ENCODE measurements at regions not wholly inside any gene's neighbourhood (a gene's known extent, or its start where the extent isn't known, plus 50 kb on each side); places are given as distances from the start of the nearest gene placed in this dataset.

- no peaks in the 10 kb centered on the region for H3K27me3 ChIP-seq (ENCODE audit: insufficient read depth, low read length)
- no peak overlapping the region for H2AFZ ChIP-seq (ENCODE audit: low read length)
- no peaks in the 10 kb centered on the region for H4K20me1 ChIP-seq (ENCODE audit: insufficient read depth, low read length)
Measured at GRCh38 chr10:65201491-65201890, 1680.3 kb downstream of the REEP3 start.

GRCh38 chr10:65204999-65205398 is 1683.8 kb downstream of the REEP3 start:
- H3K9me3 ChIP-seq (ENCODE audit: low read length) = no peaks in the 10 kb centered on the region
- H3K4me2 ChIP-seq (ENCODE audit: low read length) = no peak overlapping the region
- no peak overlapping the region for H2AFZ ChIP-seq (ENCODE audit: low read length)
- no peaks in the 10 kb centered on the region for H3F3A ChIP-seq (ENCODE audit: insufficient read depth, low read length)
- TF ChIP-seq CTCF (IDR thresholded peaks at IDR 0.05; ENCODE audit: low read length) = no peak
- H3K27ac ChIP-seq (ENCODE audit: low read depth, low read length, poor library complexity, severe bottlenecking) = no peak overlapping the region
- H4K20me1 ChIP-seq (ENCODE audit: insufficient read depth, low read length) = no peaks in the 10 kb centered on the region
- H3K4me3 ChIP-seq (ENCODE audit: low read depth, low read length, poor library complexity, severe bottlenecking) = no peak overlapping the region
- no peaks in the 10 kb centered on the region for H3K27me3 ChIP-seq (ENCODE audit: insufficient read depth, low read length)
- no peaks in the 10 kb centered on the region for H3K36me3 ChIP-seq (ENCODE audit: insufficient read depth, low read length)
- no peaks in the 10 kb centered on the region for H3K79me2 ChIP-seq (ENCODE audit: insufficient read depth, low read length)
- H3K9me2 ChIP-seq (ENCODE audit: low read depth, low read length) = no peaks in the 10 kb centered on the region
- no peak overlapping the region for H3K9ac ChIP-seq (ENCODE audit: low read length)
- H3K4me1 ChIP-seq (ENCODE audit: insufficient read depth, low read length, severe bottlenecking) = no peaks in the 10 kb centered on the region

More at GRCh38 chr10:65201491-65201890, 1680.3 kb downstream of the REEP3 start:
- H3K27ac ChIP-seq (ENCODE audit: low read depth, low read length, poor library complexity, severe bottlenecking) = no peak overlapping the region
- no peaks in the 10 kb centered on the region for H3K9me3 ChIP-seq (ENCODE audit: low read length)
- H3K36me3 ChIP-seq (ENCODE audit: insufficient read depth, low read length) = no peaks in the 10 kb centered on the region
- TF ChIP-seq CTCF (IDR thresholded peaks at IDR 0.05; ENCODE audit: low read length) (no peak), EZH2 (IDR thresholded peaks at IDR 0.05; ENCODE audit: borderline replicate concordance, low read length) (no peak)
- H3K4me2 ChIP-seq (ENCODE audit: low read length) = no peak overlapping the region
- H3K9ac ChIP-seq (ENCODE audit: low read length) = no peak overlapping the region
- H3K79me2 ChIP-seq (ENCODE audit: insufficient read depth, low read length) = no peaks in the 10 kb centered on the region
- H3K4me3 ChIP-seq (ENCODE audit: low read depth, low read length, poor library complexity, severe bottlenecking) = no peak overlapping the region
- no peaks in the 10 kb centered on the region for H3K4me1 ChIP-seq (ENCODE audit: insufficient read depth, low read length, severe bottlenecking)
- H3F3A ChIP-seq (ENCODE audit: insufficient read depth, low read length) = no peaks in the 10 kb centered on the region
- no peaks in the 10 kb centered on the region for H3K9me2 ChIP-seq (ENCODE audit: low read depth, low read length)

GRCh38 chr10:65213170-65213569 is 1692.0 kb downstream of the REEP3 start:
- TF ChIP-seq EZH2 (IDR thresholded peaks at IDR 0.05; ENCODE audit: borderline replicate concordance, low read length) (no peak), CTCF (IDR thresholded peaks at IDR 0.05; ENCODE audit: low read length) (no peak)
- H3K4me3 ChIP-seq (ENCODE audit: low read depth, low read length, poor library complexity, severe bottlenecking) = no peak overlapping the region

More at GRCh38 chr10:65213170-65213569, 1692.0 kb downstream of the REEP3 start:
- H3K4me1 ChIP-seq (ENCODE audit: insufficient read depth, low read length, severe bottlenecking) = no peaks in the 10 kb centered on the region
- no peak overlapping the region for H2AFZ ChIP-seq (ENCODE audit: low read length)
- H4K20me1 ChIP-seq (ENCODE audit: insufficient read depth, low read length) = no peaks in the 10 kb centered on the region
- H3K27me3 ChIP-seq (ENCODE audit: insufficient read depth, low read length) = no peaks in the 10 kb centered on the region
- no peak overlapping the region for H3K27ac ChIP-seq (ENCODE audit: low read depth, low read length, poor library complexity, severe bottlenecking)
- H3K9me2 ChIP-seq (ENCODE audit: low read depth, low read length) = no peaks in the 10 kb centered on the region
- no peak overlapping the region for H3K9ac ChIP-seq (ENCODE audit: low read length)
- H3K4me2 ChIP-seq (ENCODE audit: low read length) = no peak overlapping the region
- no peaks in the 10 kb centered on the region for H3K36me3 ChIP-seq (ENCODE audit: insufficient read depth, low read length)
- H3F3A ChIP-seq (ENCODE audit: insufficient read depth, low read length) = no peaks in the 10 kb centered on the region
- no peaks in the 10 kb centered on the region for H3K9me3 ChIP-seq (ENCODE audit: low read length)
- no peaks in the 10 kb centered on the region for H3K79me2 ChIP-seq (ENCODE audit: insufficient read depth, low read length)
